Glutamatergic neuron (in vitro differentiated cells): ENCODE measurements at regions not wholly inside any gene's neighbourhood (a gene's known extent, or its start where the extent isn't known, plus 50 kb on each side); places are given as distances from the start of the nearest gene placed in this dataset.
"Not testable (repeated sequence)": the region's sequence is repeated elsewhere in the genome, so short reads cannot be mapped to it uniquely, and the experiment has no call there.

Source experiments
- DNase-seq: peaks from one replicate; pipeline ENCODE4 v3.0.0; 2022
- H3K27ac Mint-ChIP-seq: one replicate; pipeline ENCODE4 v1.8.0; 2020; ENCODE audit warnings: mild to moderate bottlenecking, mixed read lengths, inconsistent platforms; ENCODE audit not compliant: unreplicated experiment
- H3K27me3 Mint-ChIP-seq: one replicate; pipeline ENCODE4 v1.8.0; 2020; ENCODE audit warnings: mild to moderate bottlenecking, moderate library complexity, mixed read lengths, inconsistent platforms; ENCODE audit not compliant: unreplicated experiment
- H3K36me3 Mint-ChIP-seq: one replicate; pipeline ENCODE4 v1.8.0; 2020; ENCODE audit warnings: mild to moderate bottlenecking, mixed read lengths, inconsistent platforms; ENCODE audit not compliant: unreplicated experiment
- H3K4me1 Mint-ChIP-seq: one replicate; pipeline ENCODE4 v1.8.0; 2020; ENCODE audit warnings: mild to moderate bottlenecking, low read depth, mixed read lengths, inconsistent platforms; ENCODE audit not compliant: unreplicated experiment
- H3K4me3 Mint-ChIP-seq: one replicate; pipeline ENCODE4 v1.8.0; 2020; ENCODE audit warnings: mild to moderate bottlenecking, mixed read lengths, inconsistent platforms; ENCODE audit not compliant: unreplicated experiment
- H3K9me3 Mint-ChIP-seq: one replicate; pipeline ENCODE4 v1.8.0; 2020; ENCODE audit warnings: mild to moderate bottlenecking, moderate library complexity, mixed read lengths, inconsistent platforms; ENCODE audit not compliant: unreplicated experiment
- CTCF ChIP-seq: fragments of 200-600 bp; sonication (generic); IDR thresholded peaks from one replicate; pipeline ENCODE4 v1.5.0; 2021; ENCODE audit not compliant: partially characterized antibody, unreplicated experiment

- Mint-ChIP-seq H3K4me3 (no peak overlapping the region), H3K9me3 (no peaks in the 10 kb centered on the region), H3K27ac (no peak overlapping the region), H3K36me3 (no peaks in the 10 kb centered on the region), H3K4me1 (no peaks in the 10 kb centered on the region), H3K27me3 (no peaks in the 10 kb centered on the region)
- no peak for DNase-seq
- no peak for TF ChIP-seq CTCF
Measured at GRCh38 chr5:40441733-40442132, 238.0 kb upstream of the PTGER4 start.

GRCh38 chr5:40440746-40441145 is 239.0 kb upstream of the PTGER4 start:
- DNase-seq, result no peak
- Mint-ChIP-seq H3K27me3 (no peaks in the 10 kb centered on the region), H3K4me1 (no peaks in the 10 kb centered on the region), H3K4me3 (no peak overlapping the region), H3K36me3 (no peaks in the 10 kb centered on the region), H3K9me3 (no peaks in the 10 kb centered on the region), H3K27ac (no peak overlapping the region)
- TF ChIP-seq CTCF, result no peak

- not testable (repeated sequence) for H3K4me1 Mint-ChIP-seq, H3K36me3 Mint-ChIP-seq, H3K27ac Mint-ChIP-seq, H3K27me3 Mint-ChIP-seq, H3K4me3 Mint-ChIP-seq, DNase-seq, H3K9me3 Mint-ChIP-seq
Measured at GRCh38 chr5:40439103-40439502, 240.6 kb upstream of the PTGER4 start.

- not testable (repeated sequence) for H3K4me3 Mint-ChIP-seq, H3K27ac Mint-ChIP-seq, H3K9me3 Mint-ChIP-seq, H3K36me3 Mint-ChIP-seq, H3K4me1 Mint-ChIP-seq, H3K27me3 Mint-ChIP-seq, DNase-seq
Measured at GRCh38 chr5:40438646-40439045, 241.1 kb upstream of the PTGER4 start.

- no peak for TF ChIP-seq CTCF
- H3K9me3 Mint-ChIP-seq, result no peaks in the 10 kb centered on the region
- no peak overlapping the region for H3K4me3 Mint-ChIP-seq
- no peaks in the 10 kb centered on the region for H3K4me1 Mint-ChIP-seq
- no peaks in the 10 kb centered on the region for H3K27me3 Mint-ChIP-seq
- no peaks in the 10 kb centered on the region for H3K36me3 Mint-ChIP-seq
- no peak overlapping the region for H3K27ac Mint-ChIP-seq
- no peak for DNase-seq
Measured at GRCh38 chr5:40437452-40437861, 242.3 kb upstream of the PTGER4 start.

GRCh38 chr5:40436535-40437237 is 243.0 kb upstream of the PTGER4 start:
- no peaks in the 10 kb centered on the region for H3K36me3 Mint-ChIP-seq

GRCh38 chr5:40435706-40436105 is 244.0 kb upstream of the PTGER4 start:
- not testable (repeated sequence) for H3K4me3 Mint-ChIP-seq, H3K27me3 Mint-ChIP-seq, H3K27ac Mint-ChIP-seq, H3K9me3 Mint-ChIP-seq, DNase-seq, H3K36me3 Mint-ChIP-seq, H3K4me1 Mint-ChIP-seq

More at GRCh38 chr5:40436535-40437237, 243.0 kb upstream of the PTGER4 start:
- H3K27ac Mint-ChIP-seq, result no peak overlapping the region
- no peak for DNase-seq
- H3K4me3 Mint-ChIP-seq, result no peak overlapping the region
- H3K9me3 Mint-ChIP-seq, result no peaks in the 10 kb centered on the region
- H3K27me3 Mint-ChIP-seq, result no peaks in the 10 kb centered on the region
- TF ChIP-seq CTCF, result no peak
- no peaks in the 10 kb centered on the region for H3K4me1 Mint-ChIP-seq
